ENCODE measurements at regions not wholly inside any gene's neighbourhood (a gene's known extent, or its start where the extent isn't known, plus 50 kb on each side); places are given as distances from the start of the nearest gene placed in this dataset.

GRCh38 chr11:28833670-28834069 lies 725.5 kb downstream of the METTL15 start:
- no peak for DNase-seq
- no peak for TF ChIP-seq CTCF (IDR thresholded peaks at IDR 0.05)
- no peak for TF ChIP-seq POLR2A (IDR thresholded peaks at IDR 0.05)
- Histone ChIP-seq H3K27me3 (no peaks in the 10 kb centered on the region), H3K9me3 (no peaks in the 10 kb centered on the region), H3K36me3 (ENCODE audit: low read depth, missing control alignments) (no peaks in the 10 kb centered on the region), H3K4me1 (no peaks in the 10 kb centered on the region), H3K27ac (no peak overlapping the region), H3K4me3 (no peak overlapping the region)
- intact Hi-C loops (cut with DNase I; ENCODE audit: low total_unique reads) = no loop called here
- WGBS, 2 donors = 61 to 71% methylated on average over 2 of the region's 2 CpGs

GRCh38 chr11:28833169-28833568 lies 725.0 kb downstream of the METTL15 start:
- TF ChIP-seq POLR2A (IDR thresholded peaks at IDR 0.05) (no peak), CTCF (IDR thresholded peaks at IDR 0.05) (no peak)
- WGBS, 2 donors = 33% methylated on average over 2 of the region's 2 CpGs

GRCh38 chr11:28826807-28827206 lies 718.6 kb downstream of the METTL15 start:
- no peak for DNase-seq
- Histone ChIP-seq H3K27ac (no peak overlapping the region), H3K4me3 (no peak overlapping the region), H3K27me3 (no peaks in the 10 kb centered on the region), H3K36me3 (ENCODE audit: low read depth, missing control alignments) (no peaks in the 10 kb centered on the region), H3K4me1 (no peaks in the 10 kb centered on the region), H3K9me3 (no peaks in the 10 kb centered on the region)
- TF ChIP-seq POLR2A (IDR thresholded peaks at IDR 0.05) (no peak), CTCF (IDR thresholded peaks at IDR 0.05) (no peak)
- WGBS, 2 donors = 95 to 100% methylated on average over 1 of the region's 1 CpG
- intact Hi-C loops (cut with DNase I; ENCODE audit: low total_unique reads) = no loop called here

More at GRCh38 chr11:28833169-28833568, 725.0 kb downstream of the METTL15 start:
- DNase-seq = no peak
- Histone ChIP-seq H3K27ac (no peak overlapping the region), H3K9me3 (no peaks in the 10 kb centered on the region), H3K36me3 (ENCODE audit: low read depth, missing control alignments) (no peaks in the 10 kb centered on the region), H3K4me3 (no peak overlapping the region), H3K27me3 (no peaks in the 10 kb centered on the region), H3K4me1 (no peaks in the 10 kb centered on the region)
- intact Hi-C loops (cut with DNase I; ENCODE audit: low total_unique reads) = no loop called here

GRCh38 chr11:28822576-28822975 lies 714.4 kb downstream of the METTL15 start:
- no peak overlapping the region for H3K27ac ChIP-seq
- no peak for DNase-seq
- intact Hi-C loops (cut with DNase I; ENCODE audit: low total_unique reads) = no loop called here
- H3K4me3 ChIP-seq = no peak overlapping the region
- H3K9me3 ChIP-seq = no peaks in the 10 kb centered on the region
- 86 to 89% methylated on average over 4 of the region's 4 CpGs for WGBS, 2 donors
- H3K4me1 ChIP-seq = no peaks in the 10 kb centered on the region
- TF ChIP-seq POLR2A (IDR thresholded peaks at IDR 0.05) (no peak), CTCF (IDR thresholded peaks at IDR 0.05) (no peak)
- H3K36me3 ChIP-seq (ENCODE audit: low read depth, missing control alignments) = no peaks in the 10 kb centered on the region
- no peaks in the 10 kb centered on the region for H3K27me3 ChIP-seq

GRCh38 chr11:28820296-28820989 lies 712.3 kb downstream of the METTL15 start:
- Histone ChIP-seq H3K9me3 (no peaks in the 10 kb centered on the region), H3K4me3 (no peak overlapping the region), H3K4me1 (no peaks in the 10 kb centered on the region), H3K27me3 (no peaks in the 10 kb centered on the region), H3K36me3 (ENCODE audit: low read depth, missing control alignments) (no peaks in the 10 kb centered on the region), H3K27ac (no peak overlapping the region)
- no peak for TF ChIP-seq CTCF (IDR thresholded peaks at IDR 0.05)
- TF ChIP-seq POLR2A (IDR thresholded peaks at IDR 0.05) = no peak
- 78 to 80% methylated on average over 2 of the region's 2 CpGs for WGBS, 2 donors
- intact Hi-C loops (cut with DNase I; ENCODE audit: low total_unique reads) = no loop called here
- no peak for DNase-seq
